GM21390 (cell line): ENCODE measurements at regions not wholly inside any gene's neighbourhood (a gene's known extent, or its start where the extent isn't known, plus 50 kb on each side); places are given as distances from the start of the nearest gene placed in this dataset.
A peak's percentile ranks its signal among the peaks of the same experiment; 100 is the strongest.
"Not testable (repeated sequence)": the region's sequence is repeated elsewhere in the genome, so short reads cannot be mapped to it uniquely, and the experiment has no call there.

ENCODE experiments used
- ATAC-seq: cut with Tn5 transposase; IDR thresholded peaks from one replicate; pipeline ENCODE4 v1.9.1; 2021; ENCODE audit not compliant: unreplicated experiment

GRCh38 chrX:134045372-134045771 lies 60.0 kb upstream of the GPC3 start:
- not testable (repeated sequence) for ATAC-seq

- ATAC-seq: not testable (repeated sequence)
Measured at GRCh38 chrX:134067107-134067506, 81.7 kb upstream of the GPC3 start.

GRCh38 chrX:134071899-134072298 lies 86.5 kb upstream of the GPC3 start:
- not testable (repeated sequence) for ATAC-seq

GRCh38 chrX:134073341-134073740 lies 87.9 kb upstream of the GPC3 start:
- ATAC-seq: no peak

GRCh38 chrX:134074151-134074550 lies 88.8 kb upstream of the GPC3 start:
- no peak for ATAC-seq

- ATAC-seq: no peak
Measured at GRCh38 chrX:134075894-134076718, 90.7 kb upstream of the GPC3 start.

GRCh38 chrX:134095366-134095765 lies 110.0 kb upstream of the GPC3 start:
- ATAC-seq: no peak

GRCh38 chrX:134101636-134102035 lies 116.2 kb upstream of the GPC3 start:
- ATAC-seq: no peak

GRCh38 chrX:134115270-134115669 lies 121.7 kb upstream of the CCDC160 start:
- no peak for ATAC-seq

GRCh38 chrX:134137341-134137740 lies 99.6 kb upstream of the CCDC160 start:
- ATAC-seq: no peak

- ATAC-seq: no peak
Measured at GRCh38 chrX:134139090-134139489, 97.9 kb upstream of the CCDC160 start.

- peak; percentile 73 for ATAC-seq
Measured at GRCh38 chrX:134144231-134144630, 92.8 kb upstream of the CCDC160 start.

GRCh38 chrX:134146493-134146892 lies 90.5 kb upstream of the CCDC160 start:
- no peak for ATAC-seq

GRCh38 chrX:134148172-134148692 lies 88.8 kb upstream of the CCDC160 start:
- no peak for ATAC-seq

GRCh38 chrX:134158821-134159512 lies 78.0 kb upstream of the CCDC160 start:
- ATAC-seq: peak; percentile 39

GRCh38 chrX:134161162-134161561 lies 75.8 kb upstream of the CCDC160 start:
- peak; percentile 85 for ATAC-seq

- ATAC-seq: no peak
Measured at GRCh38 chrX:134162032-134162431, 75.0 kb upstream of the CCDC160 start.

- ATAC-seq: no peak
Measured at GRCh38 chrX:134163836-134164235, 73.1 kb upstream of the CCDC160 start.

GRCh38 chrX:134167591-134168203 lies 69.3 kb upstream of the CCDC160 start:
- no peak for ATAC-seq

GRCh38 chrX:134171661-134172587 lies 65.1 kb upstream of the CCDC160 start:
- peak; percentile 37 for ATAC-seq
